ENCODE measurements at regions not wholly inside any gene's neighbourhood (a gene's known extent, or its start where the extent isn't known, plus 50 kb on each side); places are given as distances from the start of the nearest gene placed in this dataset.
"Not testable (repeated sequence)": the region's sequence is repeated elsewhere in the genome, so short reads cannot be mapped to it uniquely, and the experiment has no call there.

- H3K4me3 Mint-ChIP-seq; H3K27me3 Mint-ChIP-seq (ENCODE audit: low read depth); H3K9me3 Mint-ChIP-seq; H3K27ac Mint-ChIP-seq; H3K36me3 Mint-ChIP-seq (ENCODE audit: low read depth); H3K4me1 Mint-ChIP-seq (ENCODE audit: low read depth): not testable (repeated sequence)
Observed at GRCh38 chr1:14279891-14280290, 318.6 kb upstream of the KAZN start.

GRCh38 chr1:14280909-14281308 is 317.6 kb upstream of the KAZN start:
- Mint-ChIP-seq H3K36me3 (ENCODE audit: low read depth) (no peaks in the 10 kb centered on the region), H3K27ac (no peak overlapping the region), H3K9me3 (no peaks in the 10 kb centered on the region), H3K4me3 (no peak overlapping the region), H3K4me1 (ENCODE audit: low read depth) (no peaks in the 10 kb centered on the region), H3K27me3 (ENCODE audit: low read depth) (no peaks in the 10 kb centered on the region)

- Mint-ChIP-seq H3K4me1 (ENCODE audit: low read depth) (no peaks in the 10 kb centered on the region), H3K27ac (no peak overlapping the region), H3K4me3 (no peak overlapping the region), H3K27me3 (ENCODE audit: low read depth) (no peaks in the 10 kb centered on the region), H3K36me3 (ENCODE audit: low read depth) (no peaks in the 10 kb centered on the region), H3K9me3 (no peaks in the 10 kb centered on the region)
Observed at GRCh38 chr1:14281412-14281811, 317.1 kb upstream of the KAZN start.

GRCh38 chr1:14282707-14283106 is 315.8 kb upstream of the KAZN start:
- H3K4me3 Mint-ChIP-seq = no peak overlapping the region
- no peaks in the 10 kb centered on the region for H3K4me1 Mint-ChIP-seq (ENCODE audit: low read depth)
- no peaks in the 10 kb centered on the region for H3K27me3 Mint-ChIP-seq (ENCODE audit: low read depth)
- H3K9me3 Mint-ChIP-seq = no peaks in the 10 kb centered on the region
- no peaks in the 10 kb centered on the region for H3K36me3 Mint-ChIP-seq (ENCODE audit: low read depth)
- no peak overlapping the region for H3K27ac Mint-ChIP-seq

- Mint-ChIP-seq H3K9me3 (no peaks in the 10 kb centered on the region), H3K36me3 (ENCODE audit: low read depth) (no peaks in the 10 kb centered on the region), H3K4me1 (ENCODE audit: low read depth) (no peaks in the 10 kb centered on the region), H3K27me3 (ENCODE audit: low read depth) (peaks cover 7% of the 10 kb centered on the region), H3K4me3 (no peak overlapping the region), H3K27ac (no peak overlapping the region)
Observed at GRCh38 chr1:14285238-14285637, 313.2 kb upstream of the KAZN start.

- not testable (repeated sequence) for H3K27ac Mint-ChIP-seq; H3K4me1 Mint-ChIP-seq (ENCODE audit: low read depth); H3K9me3 Mint-ChIP-seq; H3K4me3 Mint-ChIP-seq; H3K27me3 Mint-ChIP-seq (ENCODE audit: low read depth); H3K36me3 Mint-ChIP-seq (ENCODE audit: low read depth)
Observed at GRCh38 chr1:14291182-14291581, 307.3 kb upstream of the KAZN start.

- Mint-ChIP-seq H3K36me3 (ENCODE audit: low read depth) (no peaks in the 10 kb centered on the region), H3K9me3 (no peaks in the 10 kb centered on the region), H3K27ac (no peak overlapping the region), H3K4me1 (ENCODE audit: low read depth) (no peaks in the 10 kb centered on the region), H3K4me3 (no peak overlapping the region), H3K27me3 (ENCODE audit: low read depth) (peaks cover 7% of the 10 kb centered on the region)
Observed at GRCh38 chr1:14292520-14292919, 306.0 kb upstream of the KAZN start.

- no peaks in the 10 kb centered on the region for H3K36me3 Mint-ChIP-seq (ENCODE audit: low read depth)
- H3K27me3 Mint-ChIP-seq (ENCODE audit: low read depth) = peaks cover 1% of the 10 kb centered on the region
- H3K4me3 Mint-ChIP-seq = no peak overlapping the region
- no peaks in the 10 kb centered on the region for H3K9me3 Mint-ChIP-seq
- no peaks in the 10 kb centered on the region for H3K4me1 Mint-ChIP-seq (ENCODE audit: low read depth)
- no peak overlapping the region for H3K27ac Mint-ChIP-seq
Observed at GRCh38 chr1:14294006-14294405, 304.5 kb upstream of the KAZN start.

- H3K27me3 Mint-ChIP-seq (ENCODE audit: low read depth) = no peaks in the 10 kb centered on the region
Observed at GRCh38 chr1:14294860-14295536, 303.5 kb upstream of the KAZN start.

GRCh38 chr1:14296795-14297194 is 301.7 kb upstream of the KAZN start:
- Mint-ChIP-seq H3K9me3 (no peaks in the 10 kb centered on the region), H3K27me3 (ENCODE audit: low read depth) (no peaks in the 10 kb centered on the region), H3K36me3 (ENCODE audit: low read depth) (no peaks in the 10 kb centered on the region), H3K4me3 (no peak overlapping the region), H3K4me1 (ENCODE audit: low read depth) (no peaks in the 10 kb centered on the region), H3K27ac (no peak overlapping the region)

More at GRCh38 chr1:14294860-14295536, 303.5 kb upstream of the KAZN start:
- H3K36me3 Mint-ChIP-seq (ENCODE audit: low read depth) = no peaks in the 10 kb centered on the region
- no peaks in the 10 kb centered on the region for H3K4me1 Mint-ChIP-seq (ENCODE audit: low read depth)
- no peaks in the 10 kb centered on the region for H3K9me3 Mint-ChIP-seq
- no peak overlapping the region for H3K4me3 Mint-ChIP-seq
- H3K27ac Mint-ChIP-seq = no peak overlapping the region

- no peaks in the 10 kb centered on the region for H3K9me3 Mint-ChIP-seq
- H3K27ac Mint-ChIP-seq = no peak overlapping the region
- H3K4me3 Mint-ChIP-seq = no peak overlapping the region
- H3K27me3 Mint-ChIP-seq (ENCODE audit: low read depth) = no peaks in the 10 kb centered on the region
- no peaks in the 10 kb centered on the region for H3K4me1 Mint-ChIP-seq (ENCODE audit: low read depth)
- no peaks in the 10 kb centered on the region for H3K36me3 Mint-ChIP-seq (ENCODE audit: low read depth)
Observed at GRCh38 chr1:14297356-14297755, 301.1 kb upstream of the KAZN start.

- H3K9me3 Mint-ChIP-seq = no peaks in the 10 kb centered on the region
- H3K4me1 Mint-ChIP-seq (ENCODE audit: low read depth) = no peaks in the 10 kb centered on the region
- H3K36me3 Mint-ChIP-seq (ENCODE audit: low read depth) = no peaks in the 10 kb centered on the region
- no peak overlapping the region for H3K27ac Mint-ChIP-seq
- no peaks in the 10 kb centered on the region for H3K27me3 Mint-ChIP-seq (ENCODE audit: low read depth)
- H3K4me3 Mint-ChIP-seq = no peak overlapping the region
Observed at GRCh38 chr1:14298806-14299205, 299.7 kb upstream of the KAZN start.

GRCh38 chr1:14300991-14301703 is 297.3 kb upstream of the KAZN start:
- H3K9me3 Mint-ChIP-seq = no peaks in the 10 kb centered on the region
- no peak overlapping the region for H3K4me3 Mint-ChIP-seq
- no peak overlapping the region for H3K27ac Mint-ChIP-seq
- H3K4me1 Mint-ChIP-seq (ENCODE audit: low read depth) = no peaks in the 10 kb centered on the region
- H3K36me3 Mint-ChIP-seq (ENCODE audit: low read depth) = no peaks in the 10 kb centered on the region
- H3K27me3 Mint-ChIP-seq (ENCODE audit: low read depth) = no peaks in the 10 kb centered on the region

GRCh38 chr1:14301704-14302024 is 296.8 kb upstream of the KAZN start:
- Mint-ChIP-seq H3K36me3 (ENCODE audit: low read depth) (no peaks in the 10 kb centered on the region), H3K27ac (no peak overlapping the region), H3K4me3 (no peak overlapping the region), H3K4me1 (ENCODE audit: low read depth) (no peaks in the 10 kb centered on the region), H3K27me3 (ENCODE audit: low read depth) (no peaks in the 10 kb centered on the region), H3K9me3 (no peaks in the 10 kb centered on the region)

GRCh38 chr1:14302025-14302424 is 296.5 kb upstream of the KAZN start:
- Mint-ChIP-seq H3K4me3 (no peak overlapping the region), H3K4me1 (ENCODE audit: low read depth) (no peaks in the 10 kb centered on the region), H3K36me3 (ENCODE audit: low read depth) (no peaks in the 10 kb centered on the region), H3K27ac (no peak overlapping the region), H3K9me3 (no peaks in the 10 kb centered on the region), H3K27me3 (ENCODE audit: low read depth) (no peaks in the 10 kb centered on the region)
